Liver (tissue), 8 donors: ENCODE measurements at regions not wholly inside any gene's neighbourhood (a gene's known extent, or its start where the extent isn't known, plus 50 kb on each side); places are given as distances from the start of the nearest gene placed in this dataset.

Source experiments
- DNase-seq: peaks from one replicate; pipeline ENCODE4 v3.0.0-alpha.2; 2017; ENCODE audit warnings: low spot score
- H3K27ac ChIP-seq, 2 donors: one replicate each; pipeline ENCODE4 v1.7.0; 2013; ENCODE audit warnings: inconsistent platforms in 2 of 2, low read length in 2 of 2, control low read depth in 1 of 2, low read depth in 1 of 2, mild to moderate bottlenecking in 1 of 2
- H3K27me3 ChIP-seq, 4 donors: one replicate each; pipeline versions ENCODE4 v1.6.1 to v1.7.0; 2013; ENCODE audit warnings: low read length in 3 of 4, inconsistent platforms in 1 of 4, mild to moderate bottlenecking in 1 of 4, moderate library complexity in 1 of 4; ENCODE audit not compliant: control insufficient read depth in 4 of 4, insufficient read depth in 4 of 4
- H3K36me3 ChIP-seq, 4 donors: one replicate each; pipeline versions ENCODE4 v1.6.1 to v1.7.0; 2013; ENCODE audit warnings: low read length in 3 of 4, mild to moderate bottlenecking in 3 of 4, low read depth in 1 of 4, moderate library complexity in 1 of 4; ENCODE audit not compliant: control insufficient read depth in 4 of 4, insufficient read depth in 3 of 4
- H3K4me1 ChIP-seq, 4 donors: one replicate each; pipeline versions ENCODE4 v1.6.1 to v1.7.0; 2013; ENCODE audit warnings: low read length in 3 of 4, mild to moderate bottlenecking in 3 of 4, moderate library complexity in 1 of 4; ENCODE audit not compliant: control insufficient read depth in 4 of 4, insufficient read depth in 4 of 4
- H3K4me3 ChIP-seq, 3 donors: one replicate each; pipeline versions ENCODE4 v1.6.1 to v1.7.0; 2013; ENCODE audit warnings: low read length in 3 of 3, control low read depth in 1 of 3, low read depth in 1 of 3, mild to moderate bottlenecking in 1 of 3
- H3K9ac ChIP-seq, 2 donors: one replicate each; pipeline ENCODE4 v1.7.0; 2013; ENCODE audit warnings: low read length in 2 of 2, mild to moderate bottlenecking in 2 of 2, moderate library complexity in 2 of 2, control low read depth in 1 of 2, low read depth in 1 of 2
- H3K9me3 ChIP-seq, 4 donors: one replicate each; pipeline versions ENCODE4 v1.6.1 to v1.7.0; 2013; ENCODE audit warnings: low read length in 3 of 4; ENCODE audit not compliant: control insufficient read depth in 4 of 4
- ATF3 ChIP-seq: IDR thresholded peaks from 2 replicates; pipeline ENCODE4 v1.6.1; 2016; ENCODE audit warnings: antibody characterized with exemption
- EGR1 ChIP-seq, 2 donors: IDR thresholded peaks; 2 replicates each; pipeline ENCODE4 v1.6.1; 2016 to 2018; ENCODE audit warnings: antibody characterized with exemption in 2 of 2, low read depth in 2 of 2
- FOXA1 ChIP-seq: IDR thresholded peaks from 2 replicates; pipeline ENCODE4 v1.6.1; 2016; ENCODE audit warnings: antibody characterized with exemption
- FOXA2 ChIP-seq: IDR thresholded peaks from 2 replicates; pipeline ENCODE4 v1.6.1; 2016; ENCODE audit warnings: antibody characterized with exemption
- GABPA ChIP-seq, 2 donors: IDR thresholded peaks in 1 of 2; conservative IDR thresholded peaks in 1 of 2; 2 replicates each; pipeline ENCODE4 v1.6.1; 2016; ENCODE audit warnings: antibody characterized with exemption in 2 of 2, mild to moderate bottlenecking in 1 of 2, moderate library complexity in 1 of 2
- HNF4A ChIP-seq, 2 donors: conservative IDR thresholded peaks; 2 replicates each; pipeline ENCODE4 v1.6.1; 2016; ENCODE audit warnings: antibody characterized with exemption in 2 of 2, mild to moderate bottlenecking in 2 of 2
- HNF4G ChIP-seq: IDR thresholded peaks from 2 replicates; pipeline ENCODE4 v1.6.1; 2016; ENCODE audit warnings: antibody characterized with exemption
- JUND ChIP-seq, 2 donors: IDR thresholded peaks; 2 replicates each; pipeline ENCODE4 v1.6.1; 2016; ENCODE audit warnings: antibody characterized with exemption in 2 of 2
- NR2F2 ChIP-seq: IDR thresholded peaks from 2 replicates; pipeline ENCODE4 v1.6.1; 2016; ENCODE audit warnings: antibody characterized with exemption
- RAD21 ChIP-seq, 2 donors: IDR thresholded peaks; 2 replicates each; pipeline ENCODE4 v1.6.1; 2016; ENCODE audit warnings: antibody characterized with exemption in 2 of 2, mild to moderate bottlenecking in 2 of 2
- RXRA ChIP-seq, 2 donors: IDR thresholded peaks; 2 replicates each; pipeline ENCODE4 v1.6.1; 2017 to 2018; ENCODE audit warnings: antibody characterized with exemption in 2 of 2, mild to moderate bottlenecking in 1 of 2
- SP1 ChIP-seq: IDR thresholded peaks from 2 replicates; pipeline ENCODE4 v1.6.1; 2018; ENCODE audit warnings: antibody characterized with exemption, mild to moderate bottlenecking
- TAF1 ChIP-seq: conservative IDR thresholded peaks from 2 replicates; pipeline ENCODE4 v1.6.1; 2016; ENCODE audit warnings: antibody characterized with exemption, mild to moderate bottlenecking
- YY1 ChIP-seq: IDR thresholded peaks from 2 replicates; pipeline ENCODE4 v1.6.1; 2016; ENCODE audit warnings: antibody characterized with exemption, mild to moderate bottlenecking
- ZBTB33 ChIP-seq: IDR thresholded peaks from 2 replicates; pipeline ENCODE4 v1.6.1; 2016; ENCODE audit warnings: antibody characterized with exemption
- WGBS: extraction: QIAGEN DNeasy Blood & Tissue Kit; methylation state at CpG from one replicate; pipeline ENCODE4 v1.1.7; 2013; 5-methylcytosine and 5-hydroxymethylcytosine counted together
- TF ChIP-seq, protein P1 (sequence below): IDR thresholded peaks from 2 replicates; pipeline ENCODE4 v1.6.1; 2016; ENCODE audit warnings: antibody characterized with exemption
- TF ChIP-seq, protein P2 (sequence below): IDR thresholded peaks from 2 replicates; pipeline ENCODE4 v1.6.1; 2016; ENCODE audit warnings: antibody characterized with exemption, mild to moderate bottlenecking
- TF ChIP-seq, protein P3 (sequence below): fragments of 150-350 bp; IDR thresholded peaks from 2 replicates; pipeline ENCODE4 v1.5.1; 2017; ENCODE audit warnings: improper control_type of control experiment, low read depth, low read length; ENCODE audit not compliant: missing input control
- donor health status: healthy.
- donor health status: healthy.
- donor health status: healthy.
- donor health status: healthy.
- donor health status: healthy.

DNA sequence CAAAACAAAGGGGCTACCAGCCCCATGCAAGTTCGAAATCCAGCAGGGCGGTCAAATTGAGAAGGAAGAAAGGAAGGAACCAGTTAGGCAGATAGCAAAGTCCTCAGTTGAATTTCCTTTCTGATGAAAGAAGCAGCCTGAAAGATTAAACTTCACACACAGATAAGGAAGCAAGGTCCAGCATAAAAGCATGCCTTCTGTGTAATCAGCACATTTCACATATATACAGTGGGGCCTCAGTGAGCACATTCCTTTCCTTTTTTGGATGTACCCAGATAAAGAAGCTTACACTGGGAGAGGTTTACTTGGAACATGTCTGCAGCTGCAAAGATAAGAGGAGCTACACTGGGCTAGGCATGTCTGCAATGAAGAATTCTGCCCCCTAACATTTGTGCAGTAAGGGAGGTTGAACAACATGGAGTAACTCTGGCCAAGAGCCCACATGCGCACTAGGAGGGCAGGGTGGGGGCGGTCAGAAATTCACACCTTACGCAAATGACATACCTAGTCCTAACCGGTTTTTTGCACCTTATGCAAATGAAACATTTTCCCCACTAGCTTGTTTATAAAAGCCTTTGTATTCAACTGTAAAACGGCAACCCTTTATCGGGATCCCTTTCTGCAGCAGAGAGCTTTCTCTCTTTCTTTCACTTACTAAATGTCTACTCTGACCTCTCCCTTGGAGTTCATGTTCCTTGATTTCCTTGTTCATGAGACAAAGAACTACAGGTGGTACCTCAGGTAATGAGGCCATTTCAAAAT lies 149.7 kb upstream of the FBXL17 start:
- WGBS: 67% methylated on average over 8 of the region's 8 CpGs

GRCh38 chr5:108530706-108531105 lies 148.8 kb upstream of the FBXL17 start:
- Histone ChIP-seq H3K9me3 (peaks cover 0 to 11% (median 1%) of the 10 kb centered on the region in 4 donors), H3K27ac (no peak overlapping the region), H3K27me3 (peaks cover 0 to 1% (median 0%) of the 10 kb centered on the region in 4 donors), H3K4me3 (no peak overlapping the region), H3K4me1 (no peaks in the 10 kb centered on the region), H3K9ac (no peak overlapping the region), H3K36me3 (no peaks in the 10 kb centered on the region)
- DNase-seq: no peak
- WGBS: 81% methylated on average over 5 of the region's 5 CpGs
- no peak for TF ChIP-seq HNF4A (conservative IDR thresholded peaks at IDR 0.05)
- no peak for TF ChIP-seq SP1
- no peak for TF ChIP-seq HNF4G
- TF ChIP-seq, protein P1, sequence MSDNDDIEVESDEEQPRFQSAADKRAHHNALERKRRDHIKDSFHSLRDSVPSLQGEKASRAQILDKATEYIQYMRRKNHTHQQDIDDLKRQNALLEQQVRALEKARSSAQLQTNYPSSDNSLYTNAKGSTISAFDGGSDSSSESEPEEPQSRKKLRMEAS: no peak
- no peak for TF ChIP-seq GABPA (IDR thresholded peaks at IDR 0.05 in 1 of 2, conservative IDR thresholded peaks at IDR 0.05 in 1 of 2)
- TF ChIP-seq ZBTB33: no peak
- TF ChIP-seq YY1: no peak
- no peak for TF ChIP-seq ATF3
- TF ChIP-seq RAD21 (IDR thresholded peaks at IDR 0.05): no peak
- TF ChIP-seq, protein P2, sequence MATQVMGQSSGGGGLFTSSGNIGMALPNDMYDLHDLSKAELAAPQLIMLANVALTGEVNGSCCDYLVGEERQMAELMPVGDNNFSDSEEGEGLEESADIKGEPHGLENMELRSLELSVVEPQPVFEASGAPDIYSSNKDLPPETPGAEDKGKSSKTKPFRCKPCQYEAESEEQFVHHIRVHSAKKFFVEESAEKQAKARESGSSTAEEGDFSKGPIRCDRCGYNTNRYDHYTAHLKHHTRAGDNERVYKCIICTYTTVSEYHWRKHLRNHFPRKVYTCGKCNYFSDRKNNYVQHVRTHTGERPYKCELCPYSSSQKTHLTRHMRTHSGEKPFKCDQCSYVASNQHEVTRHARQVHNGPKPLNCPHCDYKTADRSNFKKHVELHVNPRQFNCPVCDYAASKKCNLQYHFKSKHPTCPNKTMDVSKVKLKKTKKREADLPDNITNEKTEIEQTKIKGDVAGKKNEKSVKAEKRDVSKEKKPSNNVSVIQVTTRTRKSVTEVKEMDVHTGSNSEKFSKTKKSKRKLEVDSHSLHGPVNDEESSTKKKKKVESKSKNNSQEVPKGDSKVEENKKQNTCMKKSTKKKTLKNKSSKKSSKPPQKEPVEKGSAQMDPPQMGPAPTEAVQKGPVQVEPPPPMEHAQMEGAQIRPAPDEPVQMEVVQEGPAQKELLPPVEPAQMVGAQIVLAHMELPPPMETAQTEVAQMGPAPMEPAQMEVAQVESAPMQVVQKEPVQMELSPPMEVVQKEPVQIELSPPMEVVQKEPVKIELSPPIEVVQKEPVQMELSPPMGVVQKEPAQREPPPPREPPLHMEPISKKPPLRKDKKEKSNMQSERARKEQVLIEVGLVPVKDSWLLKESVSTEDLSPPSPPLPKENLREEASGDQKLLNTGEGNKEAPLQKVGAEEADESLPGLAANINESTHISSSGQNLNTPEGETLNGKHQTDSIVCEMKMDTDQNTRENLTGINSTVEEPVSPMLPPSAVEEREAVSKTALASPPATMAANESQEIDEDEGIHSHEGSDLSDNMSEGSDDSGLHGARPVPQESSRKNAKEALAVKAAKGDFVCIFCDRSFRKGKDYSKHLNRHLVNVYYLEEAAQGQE: no peak
- no peak for TF ChIP-seq FOXA2
- no peak for TF ChIP-seq RXRA (IDR thresholded peaks at IDR 0.05)
- TF ChIP-seq JUND (IDR thresholded peaks at IDR 0.05): no peak
- TF ChIP-seq, protein P3, sequence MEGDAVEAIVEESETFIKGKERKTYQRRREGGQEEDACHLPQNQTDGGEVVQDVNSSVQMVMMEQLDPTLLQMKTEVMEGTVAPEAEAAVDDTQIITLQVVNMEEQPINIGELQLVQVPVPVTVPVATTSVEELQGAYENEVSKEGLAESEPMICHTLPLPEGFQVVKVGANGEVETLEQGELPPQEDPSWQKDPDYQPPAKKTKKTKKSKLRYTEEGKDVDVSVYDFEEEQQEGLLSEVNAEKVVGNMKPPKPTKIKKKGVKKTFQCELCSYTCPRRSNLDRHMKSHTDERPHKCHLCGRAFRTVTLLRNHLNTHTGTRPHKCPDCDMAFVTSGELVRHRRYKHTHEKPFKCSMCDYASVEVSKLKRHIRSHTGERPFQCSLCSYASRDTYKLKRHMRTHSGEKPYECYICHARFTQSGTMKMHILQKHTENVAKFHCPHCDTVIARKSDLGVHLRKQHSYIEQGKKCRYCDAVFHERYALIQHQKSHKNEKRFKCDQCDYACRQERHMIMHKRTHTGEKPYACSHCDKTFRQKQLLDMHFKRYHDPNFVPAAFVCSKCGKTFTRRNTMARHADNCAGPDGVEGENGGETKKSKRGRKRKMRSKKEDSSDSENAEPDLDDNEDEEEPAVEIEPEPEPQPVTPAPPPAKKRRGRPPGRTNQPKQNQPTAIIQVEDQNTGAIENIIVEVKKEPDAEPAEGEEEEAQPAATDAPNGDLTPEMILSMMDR: no peak
- no peak for TF ChIP-seq TAF1
- no peak for TF ChIP-seq EGR1 (IDR thresholded peaks at IDR 0.05; ENCODE audit: low read depth in 2 of 2)
- no peak for TF ChIP-seq FOXA1

More for the DNA sequence above, 149.7 kb upstream of the FBXL17 start:
- no peaks in the 10 kb centered on the region for H3K4me1 ChIP-seq
- H3K27me3 ChIP-seq: peaks cover 0 to 3% (median 1%) of the 10 kb centered on the region in 4 donors
- TF ChIP-seq RXRA (IDR thresholded peaks at IDR 0.05) (no peak), NR2F2 (peak; percentile 53)
- H3K4me3 ChIP-seq: no peak overlapping the region
- H3K36me3 ChIP-seq: no peaks in the 10 kb centered on the region
- peaks cover 0 to 8% (median 0%) of the 10 kb centered on the region in 4 donors for H3K9me3 ChIP-seq
- H3K27ac ChIP-seq: no peak overlapping the region
- H3K9ac ChIP-seq: no peak overlapping the region
- no peak for DNase-seq
